ENCODE measurements at regions not wholly inside any gene's neighbourhood (a gene's known extent, or its start where the extent isn't known, plus 50 kb on each side); places are given as distances from the start of the nearest gene placed in this dataset.

- TF ChIP-seq CTCF (IDR thresholded peaks at IDR 0.05; ENCODE audit: extremely low read depth in 1 of 2, insufficient read depth in 1 of 2, low read depth in 1 of 2, low read length in 2 of 2) (no peak), POLR2A (IDR thresholded peaks at IDR 0.05; ENCODE audit: low read depth, low read length) (no peak), EZH2 (IDR thresholded peaks at IDR 0.05; ENCODE audit: borderline replicate concordance, low read depth, low read length, severe bottlenecking) (no peak), POLR2AphosphoS5 (IDR thresholded peaks at IDR 0.05; ENCODE audit: insufficient read depth, low read depth, low read length) (no peak), MAX (IDR thresholded peaks at IDR 0.05; ENCODE audit: insufficient read depth, insufficient read length) (no peak), MYC (IDR thresholded peaks at IDR 0.05; ENCODE audit: low read depth, low read length) (no peak), GATA2 (IDR thresholded peaks at IDR 0.05; ENCODE audit: insufficient read depth, insufficient read length, low read depth, low read length) (no peak), FOS (IDR thresholded peaks at IDR 0.05; ENCODE audit: borderline replicate concordance, insufficient read depth, low read length) (no peak)
Observed at GRCh38 chr4:58252656-58253055, 1142.5 kb upstream of the IGFBP7 start.

Data from endothelial cell of umbilical vein (primary cell).